Kidney (tissue), 13 donors: ENCODE measurements at regions not wholly inside any gene's neighbourhood (a gene's known extent, or its start where the extent isn't known, plus 50 kb on each side); places are given as distances from the start of the nearest gene placed in this dataset.

Experiments used
- DNase-seq, 5 donors: peaks; one replicate each; pipeline ENCODE4 v3.0.0-alpha.2; 2013 to 2020
- FAIRE-seq: peaks from 2 replicates; lab custom pipeline; 2012; peaks lifted over from hg19 to GRCh38; lab: Jason Lieb, UNC
- H3K27ac ChIP-seq, 2 donors: one replicate each; pipeline ENCODE4 v1.7.0; 2013; ENCODE audit warnings: low read depth in 2 of 2, low read length in 2 of 2, inconsistent platforms in 1 of 2
- H3K27me3 ChIP-seq: one replicate; pipeline ENCODE4 v1.7.1; 2013; ENCODE audit warnings: low read length, inconsistent platforms; ENCODE audit not compliant: control insufficient read depth, insufficient read depth
- H3K36me3 ChIP-seq, 3 donors: one replicate each; pipeline versions ENCODE4 v1.7.0 to v1.7.1; 2013; ENCODE audit warnings: low read length in 3 of 3, control low read depth in 1 of 3, inconsistent platforms in 1 of 3; ENCODE audit not compliant: insufficient read depth in 3 of 3, control insufficient read depth in 2 of 3
- H3K4me1 ChIP-seq, 3 donors: one replicate each; pipeline versions ENCODE4 v1.7.0 to v1.7.1; 2013; ENCODE audit warnings: low read length in 3 of 3, inconsistent platforms in 1 of 3, low read depth in 1 of 3; ENCODE audit not compliant: control insufficient read depth in 2 of 3, insufficient read depth in 2 of 3
- H3K4me3 ChIP-seq, 3 donors: one replicate each; pipeline versions ENCODE4 v1.7.0 to v1.8.1; 2013; ENCODE audit warnings: low read length in 3 of 3, control low read depth in 1 of 3, inconsistent platforms in 1 of 3
- H3K9ac ChIP-seq, 3 donors: one replicate each; pipeline versions ENCODE4 v1.7.0 to v1.7.1; 2013; ENCODE audit warnings: low read length in 3 of 3, control low read depth in 1 of 3, inconsistent platforms in 1 of 3
- H3K9me3 ChIP-seq, 3 donors: one replicate each; pipeline versions ENCODE4 v1.7.0 to v1.7.1; 2013; ENCODE audit warnings: low read length in 3 of 3, control low read depth in 1 of 3, inconsistent platforms in 1 of 3; ENCODE audit not compliant: control insufficient read depth in 2 of 3, insufficient read depth in 1 of 3
- CTCF ChIP-seq: IDR thresholded peaks from 3 replicates; pipeline ENCODE4 v1.5.1; 2012; ENCODE audit warnings: mild to moderate bottlenecking, moderate library complexity, borderline replicate concordance; ENCODE audit not compliant: insufficient read depth; ENCODE audit errors: extremely low read depth
- intact Hi-C: fragments of 100-400 bp; cut with DNase I; formaldehyde crosslinking; loops from one replicate; pipeline ENCODE4 v1.11.1; 2022
- donor health status: control.
- donor health status: control.
- donor health status: control.
- donor health status: control.
- donor health status: control.
- donor health status: DM: yes; HTN: yes; CAD: no.
- donor health status: Normal renal cell carcinoma (clear cell type).

GRCh38 chr6:88359530-88360202, 193.5 kb upstream of the CNR1 start:
- no peaks in the 10 kb centered on the region for H3K36me3 ChIP-seq
- DNase-seq (no peak), FAIRE-seq (no peak)
- intact Hi-C loops: no loop called here
- no peak overlapping the region for H3K27ac ChIP-seq
- no peaks in the 10 kb centered on the region for H3K9me3 ChIP-seq
- TF ChIP-seq CTCF: no peak
- no peak overlapping the region for H3K4me3 ChIP-seq
- no peaks in the 10 kb centered on the region for H3K27me3 ChIP-seq
- no peaks in the 10 kb centered on the region for H3K4me1 ChIP-seq
- no peak overlapping the region for H3K9ac ChIP-seq

- Histone ChIP-seq H3K4me3 (no peak overlapping the region), H3K36me3 (no peaks in the 10 kb centered on the region), H3K9me3 (no peaks in the 10 kb centered on the region), H3K27ac (no peak overlapping the region), H3K27me3 (no peaks in the 10 kb centered on the region), H3K9ac (no peak overlapping the region), H3K4me1 (no peaks in the 10 kb centered on the region)
- DNase-seq (no peak), FAIRE-seq (no peak)
- intact Hi-C loops: no loop called here
- no peak for TF ChIP-seq CTCF
These were observed 192.7 kb upstream of the CNR1 start for GRCh38 chr6:88358846-88359245.

GRCh38 chr6:88349511-88349910, 183.4 kb upstream of the CNR1 start:
- intact Hi-C loops: no loop called here
- Histone ChIP-seq H3K27ac (no peak overlapping the region), H3K4me3 (no peak overlapping the region), H3K36me3 (no peaks in the 10 kb centered on the region), H3K27me3 (no peaks in the 10 kb centered on the region), H3K9me3 (no peaks in the 10 kb centered on the region), H3K9ac (no peak overlapping the region), H3K4me1 (no peaks in the 10 kb centered on the region)
- DNase-seq (no peak), FAIRE-seq (no peak)
- TF ChIP-seq CTCF: no peak

GRCh38 chr6:88342336-88342735, 176.2 kb upstream of the CNR1 start:
- no peak for FAIRE-seq

More at GRCh38 chr6:88342336-88342735, 176.2 kb upstream of the CNR1 start:
- Histone ChIP-seq H3K4me3 (no peak overlapping the region), H3K27ac (no peak overlapping the region), H3K27me3 (no peaks in the 10 kb centered on the region), H3K9ac (no peak overlapping the region), H3K4me1 (no peaks in the 10 kb centered on the region), H3K9me3 (no peaks in the 10 kb centered on the region), H3K36me3 (no peaks in the 10 kb centered on the region)
- TF ChIP-seq CTCF: no peak
- intact Hi-C loops: no loop called here
- no peak for DNase-seq
